HEK293 (cell line): ENCODE measurements at regions not wholly inside any gene's neighbourhood (a gene's known extent, or its start where the extent isn't known, plus 50 kb on each side); places are given as distances from the start of the nearest gene placed in this dataset.

Experiments used
- FEZF1 ChIP-seq: fragments of 450-650 bp; formaldehyde crosslinking; IDR thresholded peaks from 2 replicates; pipeline ENCODE4 v1.5.1; 2016; ENCODE audit warnings: missing biosample characterization, missing genetic modification characterization
- PRDM1 ChIP-seq: fragments of 450-650 bp; formaldehyde crosslinking; IDR thresholded peaks from 2 replicates; pipeline ENCODE4; 2016; ENCODE audit warnings: missing biosample characterization, missing genetic modification characterization
- SP2 ChIP-seq: fragments of 450-650 bp; formaldehyde crosslinking; IDR thresholded peaks from 2 replicates; pipeline ENCODE4 v1.5.1; 2016; ENCODE audit warnings: missing biosample characterization, missing genetic modification characterization
- ZNF121 ChIP-seq: fragments of 450-650 bp; formaldehyde crosslinking; IDR thresholded peaks from 2 replicates; pipeline ENCODE4 v1.5.1; 2016; ENCODE audit warnings: missing biosample characterization, missing genetic modification characterization
- ZNF169 ChIP-seq: fragments of 450-650 bp; formaldehyde crosslinking; IDR thresholded peaks from 2 replicates; pipeline ENCODE4 v1.5.1; 2016; ENCODE audit warnings: missing biosample characterization, missing genetic modification characterization
- ZNF274 ChIP-seq, 2 experiments: fragments of 200-500 bp in 1 of 2; fragments of 450-650 bp in 1 of 2; sonication (Bioruptor generic) in 1 of 2; formaldehyde crosslinking in 1 of 2; IDR thresholded peaks; 2 replicates each; pipeline versions ENCODE4 v1.5.1 to v1.6.1; 2014 to 2016; ENCODE audit warnings: borderline replicate concordance in 1 of 2, inconsistent platforms in 1 of 2, low read length in 1 of 2, missing biosample characterization in 1 of 2, missing genetic modification characterization in 1 of 2
- ZNF423 ChIP-seq: fragments of 450-650 bp; formaldehyde crosslinking; IDR thresholded peaks from 2 replicates; pipeline ENCODE4 v1.5.1; 2016; ENCODE audit warnings: missing biosample characterization, missing genetic modification characterization
- ZNF549 ChIP-seq: fragments of 450-650 bp; IDR thresholded peaks from 2 replicates; pipeline ENCODE4 v1.5.1; 2018; ENCODE audit warnings: missing biosample characterization, missing genetic modification characterization, mild to moderate bottlenecking, inconsistent platforms, moderate library complexity
- ZNF658 ChIP-seq: fragments of 450-650 bp; formaldehyde crosslinking; IDR thresholded peaks from 2 replicates; pipeline ENCODE4; 2016; ENCODE audit warnings: missing biosample characterization, missing genetic modification characterization
- TF ChIP-seq, protein P1 (sequence below): fragments of 450-650 bp; formaldehyde crosslinking; IDR thresholded peaks from 2 replicates; pipeline ENCODE4 v1.5.1; 2016; ENCODE audit warnings: missing biosample characterization, missing genetic modification characterization
- TF ChIP-seq, protein P2 (sequence below): fragments of 450-650 bp; formaldehyde crosslinking; IDR thresholded peaks from 2 replicates; pipeline ENCODE4 v1.5.1; 2017; ENCODE audit warnings: missing biosample characterization, missing genetic modification characterization
- TF ChIP-seq, protein P3 (sequence below): sonication (generic); formaldehyde crosslinking; IDR thresholded peaks from 2 replicates; pipeline ENCODE4 v1.8.1; 2022; ENCODE audit warnings: mild to moderate bottlenecking, moderate library complexity, missing genetic modification reagents

DNA sequence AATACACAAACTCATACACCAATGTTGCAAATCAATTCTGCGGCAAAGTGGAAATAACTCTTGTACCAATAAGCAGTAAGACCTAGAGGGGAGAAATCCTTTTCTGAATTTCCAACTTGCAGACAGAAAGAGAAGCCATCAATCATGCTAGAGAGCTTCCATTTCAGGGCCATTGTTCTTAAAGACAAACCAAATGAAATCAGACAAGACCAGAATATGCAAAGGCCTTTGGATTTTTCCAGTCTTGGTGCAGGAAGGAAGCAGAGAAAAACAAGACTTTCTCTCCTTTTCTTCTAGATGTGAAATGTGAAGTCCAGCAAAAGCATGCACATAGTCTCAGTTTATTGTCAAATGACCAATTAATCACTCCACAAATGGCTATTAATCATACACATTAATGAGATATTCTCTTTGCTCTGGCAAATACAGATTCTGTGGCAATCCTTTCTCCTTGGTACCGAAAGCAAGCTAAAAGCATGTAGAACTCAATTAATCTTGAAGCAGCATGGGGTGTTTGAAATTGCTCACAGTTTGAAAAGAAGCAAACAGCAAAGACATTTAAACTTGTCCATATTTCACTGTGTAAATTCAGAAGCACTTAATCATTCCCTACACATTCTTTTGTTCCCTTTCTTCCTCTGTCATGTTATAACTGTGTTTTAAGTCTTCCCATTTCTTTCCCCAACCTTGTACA is 466.1 kb downstream of the GPAT3 start:
- no peak for TF ChIP-seq ZNF423 (tag by site-specific recombination)
- no peak for TF ChIP-seq PRDM1 (tag by site-specific recombination)
- no peak for TF ChIP-seq ZNF169
- TF ChIP-seq, protein P1, sequence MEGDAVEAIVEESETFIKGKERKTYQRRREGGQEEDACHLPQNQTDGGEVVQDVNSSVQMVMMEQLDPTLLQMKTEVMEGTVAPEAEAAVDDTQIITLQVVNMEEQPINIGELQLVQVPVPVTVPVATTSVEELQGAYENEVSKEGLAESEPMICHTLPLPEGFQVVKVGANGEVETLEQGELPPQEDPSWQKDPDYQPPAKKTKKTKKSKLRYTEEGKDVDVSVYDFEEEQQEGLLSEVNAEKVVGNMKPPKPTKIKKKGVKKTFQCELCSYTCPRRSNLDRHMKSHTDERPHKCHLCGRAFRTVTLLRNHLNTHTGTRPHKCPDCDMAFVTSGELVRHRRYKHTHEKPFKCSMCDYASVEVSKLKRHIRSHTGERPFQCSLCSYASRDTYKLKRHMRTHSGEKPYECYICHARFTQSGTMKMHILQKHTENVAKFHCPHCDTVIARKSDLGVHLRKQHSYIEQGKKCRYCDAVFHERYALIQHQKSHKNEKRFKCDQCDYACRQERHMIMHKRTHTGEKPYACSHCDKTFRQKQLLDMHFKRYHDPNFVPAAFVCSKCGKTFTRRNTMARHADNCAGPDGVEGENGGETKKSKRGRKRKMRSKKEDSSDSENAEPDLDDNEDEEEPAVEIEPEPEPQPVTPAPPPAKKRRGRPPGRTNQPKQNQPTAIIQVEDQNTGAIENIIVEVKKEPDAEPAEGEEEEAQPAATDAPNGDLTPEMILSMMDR (tag by site-specific recombination): no peak
- no peak for TF ChIP-seq FEZF1 (tag by site-specific recombination)
- no peak for TF ChIP-seq ZNF549 (tag by site-specific recombination)
- no peak for TF ChIP-seq ZNF121 (tag by site-specific recombination)
- TF ChIP-seq, protein P2, sequence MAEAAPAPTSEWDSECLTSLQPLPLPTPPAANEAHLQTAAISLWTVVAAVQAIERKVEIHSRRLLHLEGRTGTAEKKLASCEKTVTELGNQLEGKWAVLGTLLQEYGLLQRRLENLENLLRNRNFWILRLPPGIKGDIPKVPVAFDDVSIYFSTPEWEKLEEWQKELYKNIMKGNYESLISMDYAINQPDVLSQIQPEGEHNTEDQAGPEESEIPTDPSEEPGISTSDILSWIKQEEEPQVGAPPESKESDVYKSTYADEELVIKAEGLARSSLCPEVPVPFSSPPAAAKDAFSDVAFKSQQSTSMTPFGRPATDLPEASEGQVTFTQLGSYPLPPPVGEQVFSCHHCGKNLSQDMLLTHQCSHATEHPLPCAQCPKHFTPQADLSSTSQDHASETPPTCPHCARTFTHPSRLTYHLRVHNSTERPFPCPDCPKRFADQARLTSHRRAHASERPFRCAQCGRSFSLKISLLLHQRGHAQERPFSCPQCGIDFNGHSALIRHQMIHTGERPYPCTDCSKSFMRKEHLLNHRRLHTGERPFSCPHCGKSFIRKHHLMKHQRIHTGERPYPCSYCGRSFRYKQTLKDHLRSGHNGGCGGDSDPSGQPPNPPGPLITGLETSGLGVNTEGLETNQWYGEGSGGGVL (tag by site-specific recombination): no peak
- TF ChIP-seq SP2: no peak
- no peak for TF ChIP-seq ZNF658
- TF ChIP-seq ZNF274 (IDR thresholded peaks at IDR 0.05; ENCODE audit: low read length): no peak
- no peak for TF ChIP-seq ZNF274 (tag by site-specific recombination; IDR thresholded peaks at IDR 0.05; ENCODE audit: borderline replicate concordance)
- TF ChIP-seq, protein P3, sequence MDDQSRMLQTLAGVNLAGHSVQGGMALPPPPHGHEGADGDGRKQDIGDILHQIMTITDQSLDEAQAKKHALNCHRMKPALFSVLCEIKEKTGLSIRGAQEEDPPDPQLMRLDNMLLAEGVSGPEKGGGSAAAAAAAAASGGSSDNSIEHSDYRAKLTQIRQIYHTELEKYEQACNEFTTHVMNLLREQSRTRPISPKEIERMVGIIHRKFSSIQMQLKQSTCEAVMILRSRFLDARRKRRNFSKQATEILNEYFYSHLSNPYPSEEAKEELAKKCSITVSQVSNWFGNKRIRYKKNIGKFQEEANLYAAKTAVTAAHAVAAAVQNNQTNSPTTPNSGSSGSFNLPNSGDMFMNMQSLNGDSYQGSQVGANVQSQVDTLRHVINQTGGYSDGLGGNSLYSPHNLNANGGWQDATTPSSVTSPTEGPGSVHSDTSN (CRISPR knock-in tag): no peak
